A673 (cell line): ENCODE measurements at regions not wholly inside any gene's neighbourhood (a gene's known extent, or its start where the extent isn't known, plus 50 kb on each side); places are given as distances from the start of the nearest gene placed in this dataset.

ENCODE experiments used
- BruUV-seq: library from RNA; stranded (reverse); fragments of 400-500 nt; replicated peaks from 2 replicates; lab custom pipeline; 2021; lab: Mats Ljungman, UMichigan
- CTCF ChIA-PET: fragments of 300-600 bp; sonication (Branson Sonifier 250); formaldehyde crosslinking; loops from one replicate; lab custom pipeline; 2022; ENCODE audit warnings: antibody characterized with exemption; lab: Charles Lee
- POLR2A ChIA-PET: fragments of 300-600 bp; sonication (Branson Sonifier 250); formaldehyde crosslinking; loops from one replicate; lab custom pipeline; 2022; ENCODE audit warnings: antibody characterized with exemption; ENCODE audit not compliant: low non-redundant PET; lab: Charles Lee
- DNase-seq: peaks from one replicate; pipeline ENCODE4 v3.0.0-alpha.2; 2015; ENCODE audit warnings: low spot score
- H3K27ac ChIP-seq: fragments of 200-600 bp; sonication (generic); 2 replicates; pipeline ENCODE4 v1.5.1; 2016; ENCODE audit warnings: mixed run types, low read depth, mild to moderate bottlenecking, mixed read lengths, antibody characterized with exemption, low read length; ENCODE audit not compliant: poor library complexity, severe bottlenecking
- H3K27me3 ChIP-seq: fragments of 200-600 bp; sonication (generic); replicated peaks from 2 replicates; pipeline ENCODE4 v1.6.1; 2017; ENCODE audit warnings: mixed run types, low read depth, mild to moderate bottlenecking, mixed read lengths, antibody characterized with exemption, low read length; ENCODE audit not compliant: insufficient read depth, poor library complexity
- H3K36me3 ChIP-seq: fragments of 200-600 bp; sonication (generic); 2 replicates; pipeline ENCODE4 v1.6.1; 2016; ENCODE audit warnings: mixed run types, mild to moderate bottlenecking, mixed read lengths, antibody characterized with exemption, low read length; ENCODE audit not compliant: insufficient read depth, poor library complexity, severe bottlenecking
- H3K4me1 ChIP-seq: fragments of 200-600 bp; sonication (generic); 2 replicates; pipeline ENCODE4 v1.6.1; 2017; ENCODE audit warnings: mixed run types, mild to moderate bottlenecking, mixed read lengths, antibody characterized with exemption, low read length; ENCODE audit not compliant: insufficient read depth, poor library complexity, severe bottlenecking
- H3K4me3 ChIP-seq: fragments of 200-600 bp; sonication (generic); 2 replicates; pipeline ENCODE4 v1.5.1; 2016; ENCODE audit warnings: low read depth, mixed run types, mild to moderate bottlenecking, mixed read lengths, low read length; ENCODE audit not compliant: poor library complexity, severe bottlenecking
- H3K9me3 ChIP-seq: fragments of 200-600 bp; sonication (generic); 2 replicates; pipeline ENCODE4 v1.6.1; 2016; ENCODE audit warnings: mixed run types, low read depth, mild to moderate bottlenecking, mixed read lengths, antibody characterized with exemption, low read length; ENCODE audit not compliant: poor library complexity, severe bottlenecking
- EZH2 ChIP-seq: fragments of 200-600 bp; sonication (generic); IDR thresholded peaks from 2 replicates; pipeline ENCODE4 v1.6.1; 2017; ENCODE audit warnings: borderline replicate concordance, low read depth, mild to moderate bottlenecking, mixed read lengths, antibody characterized with exemption, low read length; ENCODE audit not compliant: poor library complexity, severe bottlenecking
- intact Hi-C: fragments of 100-400 bp; cut with micrococcal nuclease; formaldehyde crosslinking; loops from one replicate; pipeline ENCODE4 v1.10.0; 2022; ENCODE audit not compliant: unreplicated experiment
- TF ChIP-seq, protein P1 (sequence below): fragments of 300-800, 200-600 bp; sonication (generic); conservative IDR thresholded peaks from 2 replicates; pipeline ENCODE4 v1.5.1; 2017; ENCODE audit warnings: low read depth, mild to moderate bottlenecking, antibody characterized with exemption, low read length, moderate library complexity, mixed read lengths

DNA sequence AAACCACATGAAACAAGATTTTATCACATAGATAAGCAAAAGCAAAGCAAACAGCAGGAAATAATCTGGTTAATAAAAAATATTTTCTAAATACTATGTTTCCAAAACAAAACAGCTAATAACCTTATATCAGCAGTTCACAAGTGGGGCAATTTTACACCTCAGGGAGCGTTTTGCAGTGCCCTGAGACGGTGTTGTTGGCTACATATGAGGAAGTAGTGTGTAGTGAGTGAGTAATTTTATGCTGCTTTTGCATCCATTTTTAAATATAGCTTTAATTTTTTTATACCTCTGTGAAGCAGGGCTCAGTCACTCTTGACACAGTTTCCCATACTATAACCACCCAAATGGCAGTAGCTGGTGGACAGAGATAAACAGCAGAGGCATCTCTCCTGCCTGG is 438.5 kb upstream of the B3GAT1 start:
- H3K4me3 ChIP-seq = no peak overlapping the region
- no peaks in the 10 kb centered on the region for H3K36me3 ChIP-seq
- no peaks in the 10 kb centered on the region for H3K9me3 ChIP-seq
- H3K4me1 ChIP-seq = no peaks in the 10 kb centered on the region
- DNase-seq = no peak
- intact Hi-C loops = no loop called here
- no peak for TF ChIP-seq EZH2
- TF ChIP-seq, protein P1, sequence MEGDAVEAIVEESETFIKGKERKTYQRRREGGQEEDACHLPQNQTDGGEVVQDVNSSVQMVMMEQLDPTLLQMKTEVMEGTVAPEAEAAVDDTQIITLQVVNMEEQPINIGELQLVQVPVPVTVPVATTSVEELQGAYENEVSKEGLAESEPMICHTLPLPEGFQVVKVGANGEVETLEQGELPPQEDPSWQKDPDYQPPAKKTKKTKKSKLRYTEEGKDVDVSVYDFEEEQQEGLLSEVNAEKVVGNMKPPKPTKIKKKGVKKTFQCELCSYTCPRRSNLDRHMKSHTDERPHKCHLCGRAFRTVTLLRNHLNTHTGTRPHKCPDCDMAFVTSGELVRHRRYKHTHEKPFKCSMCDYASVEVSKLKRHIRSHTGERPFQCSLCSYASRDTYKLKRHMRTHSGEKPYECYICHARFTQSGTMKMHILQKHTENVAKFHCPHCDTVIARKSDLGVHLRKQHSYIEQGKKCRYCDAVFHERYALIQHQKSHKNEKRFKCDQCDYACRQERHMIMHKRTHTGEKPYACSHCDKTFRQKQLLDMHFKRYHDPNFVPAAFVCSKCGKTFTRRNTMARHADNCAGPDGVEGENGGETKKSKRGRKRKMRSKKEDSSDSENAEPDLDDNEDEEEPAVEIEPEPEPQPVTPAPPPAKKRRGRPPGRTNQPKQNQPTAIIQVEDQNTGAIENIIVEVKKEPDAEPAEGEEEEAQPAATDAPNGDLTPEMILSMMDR = no peak
- POLR2A ChIA-PET = no interaction called here
- no peak overlapping the region for H3K27ac ChIP-seq
- no TSS peak for BruUV-seq
- CTCF ChIA-PET = no interaction called here
- H3K27me3 ChIP-seq = no peaks in the 10 kb centered on the region

DNA sequence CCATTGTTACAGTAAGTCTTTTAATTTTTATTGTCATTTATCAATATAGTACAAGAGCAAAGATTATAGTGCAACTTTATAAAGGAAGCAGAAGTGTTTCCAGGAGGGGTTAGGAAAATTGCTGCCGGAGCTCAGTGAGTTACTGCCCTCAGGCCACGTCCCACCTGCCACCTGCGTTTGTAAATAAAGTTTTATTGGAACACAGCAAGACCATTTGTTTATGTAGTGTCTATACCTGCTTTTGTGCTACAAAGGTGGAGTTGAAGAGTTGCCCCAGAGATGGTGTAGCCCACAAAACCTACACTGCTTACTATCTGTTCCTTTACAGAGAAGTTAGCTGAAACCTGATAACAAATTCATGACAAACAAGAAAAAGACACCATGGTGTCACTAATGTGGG is 437.8 kb upstream of the B3GAT1 start:
- Histone ChIP-seq H3K4me1 (no peaks in the 10 kb centered on the region), H3K27ac (no peak overlapping the region), H3K36me3 (no peaks in the 10 kb centered on the region), H3K27me3 (no peaks in the 10 kb centered on the region), H3K4me3 (no peak overlapping the region), H3K9me3 (no peaks in the 10 kb centered on the region)
- no peak for DNase-seq
- no TSS peak for BruUV-seq
- intact Hi-C loops = no loop called here
- ChIA-PET POLR2A (no interaction called here), CTCF (no interaction called here)
- TF ChIP-seq, protein P1 = no peak
- TF ChIP-seq EZH2 = no peak

DNA sequence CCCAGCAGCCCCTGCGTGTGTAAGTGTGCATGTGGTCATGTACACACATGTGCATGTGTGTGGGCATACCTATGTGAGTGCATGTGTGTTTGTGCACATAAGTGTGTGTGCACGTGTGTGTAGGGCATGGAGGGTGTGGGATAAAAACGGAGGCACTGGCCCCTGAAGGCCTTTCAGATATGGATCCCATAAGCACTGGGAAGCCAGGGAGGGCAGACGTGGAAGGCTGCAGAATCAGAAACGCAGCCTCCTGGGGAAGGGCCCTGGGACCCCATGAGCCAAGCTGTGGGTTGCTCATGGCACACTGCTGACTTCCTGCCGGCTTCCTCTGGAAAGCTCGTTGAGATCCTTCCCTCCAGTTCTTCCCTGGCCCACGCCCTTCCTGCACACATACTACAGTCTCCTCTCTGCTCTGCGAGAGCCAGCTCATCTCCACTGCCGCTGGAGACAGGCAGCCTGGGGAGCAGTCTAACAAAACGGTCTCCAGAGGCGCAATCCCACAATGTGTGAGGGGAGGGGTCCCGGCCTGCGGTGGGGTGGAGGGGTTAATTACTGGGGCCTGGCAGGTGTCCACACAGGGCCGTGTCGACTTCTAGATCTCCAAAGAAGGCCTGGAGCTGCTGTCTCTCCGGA is 435.2 kb upstream of the B3GAT1 start:
- Histone ChIP-seq H3K36me3 (no peaks in the 10 kb centered on the region), H3K4me3 (no peak overlapping the region), H3K27ac (no peak overlapping the region), H3K9me3 (no peaks in the 10 kb centered on the region), H3K27me3 (no peaks in the 10 kb centered on the region), H3K4me1 (no peaks in the 10 kb centered on the region)
- ChIA-PET CTCF (no interaction called here), POLR2A (no interaction called here)
- no peak for TF ChIP-seq EZH2
- TF ChIP-seq, protein P1 = no peak
- intact Hi-C loops = no loop called here
- BruUV-seq = no TSS peak
- no peak for DNase-seq
